Putamen (tissue), 1 donor: ENCODE measurements at regions not wholly inside any gene's neighbourhood (a gene's known extent, or its start where the extent isn't known, plus 50 kb on each side); places are given as distances from the start of the nearest gene placed in this dataset.

Experiments used
- DNase-seq: peaks from one replicate; pipeline ENCODE4 v3.0.0-alpha.2; 2016; ENCODE audit warnings: low spot score

DNA sequence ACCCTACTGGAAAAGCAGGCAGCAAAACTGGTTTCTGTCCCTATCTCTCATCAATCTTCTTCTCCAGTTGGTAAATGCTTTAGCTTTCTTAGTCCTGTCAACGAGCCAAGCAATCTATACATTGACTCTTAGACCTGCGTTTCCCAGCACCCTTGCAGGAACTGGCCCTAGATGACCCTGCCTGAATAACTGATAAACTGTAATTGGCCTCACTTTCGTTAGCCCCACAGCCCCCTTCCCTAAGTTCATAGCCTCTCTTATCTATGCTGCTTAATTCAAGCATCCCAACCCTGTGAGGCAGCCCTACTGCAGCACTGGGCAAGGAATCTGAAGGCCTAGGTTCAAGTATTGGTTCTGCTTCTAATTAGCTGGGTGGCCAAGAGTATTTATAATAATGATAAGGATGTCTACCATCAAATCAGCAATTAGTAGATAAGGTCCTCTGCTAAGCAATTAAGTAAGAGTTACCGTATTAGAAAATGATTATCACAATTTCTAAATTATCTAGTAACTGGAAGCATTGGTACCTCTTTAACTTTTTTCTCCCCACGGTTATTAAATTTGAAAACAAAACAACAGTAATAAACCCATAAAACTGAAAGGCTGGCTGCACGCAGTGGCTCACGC lies 86.4 kb upstream of the RMDN2 start:
- no peak for DNase-seq

GRCh38 chr2:37839991-37840390 lies 85.1 kb upstream of the RMDN2 start:
- no peak for DNase-seq

- DNase-seq: no peak
Observed at GRCh38 chr2:37842732-37843440, 82.2 kb upstream of the RMDN2 start.

GRCh38 chr2:37843556-37843955 lies 81.5 kb upstream of the RMDN2 start:
- DNase-seq: no peak

GRCh38 chr2:37846207-37846606 lies 78.9 kb upstream of the RMDN2 start:
- DNase-seq: no peak

DNA sequence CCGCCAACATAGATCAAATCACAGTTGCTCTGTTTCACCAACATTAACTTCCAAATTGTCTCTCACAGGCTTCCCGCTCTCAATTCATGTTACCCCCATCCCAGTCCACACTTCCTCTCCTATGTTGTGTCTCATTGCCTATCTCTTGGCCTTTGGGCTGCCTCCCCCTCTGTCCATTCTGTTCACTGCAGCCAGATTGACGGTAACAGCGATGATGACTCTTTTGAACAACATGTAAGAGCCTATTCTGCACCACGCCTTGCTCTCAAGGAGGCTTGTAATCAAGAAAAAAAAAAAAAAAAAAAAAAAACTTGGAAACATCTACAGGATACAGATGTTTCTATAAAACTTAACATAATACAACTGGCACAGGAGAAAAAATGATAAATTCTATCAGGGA lies 77.3 kb upstream of the RMDN2 start:
- DNase-seq: no peak

- no peak for DNase-seq
Observed at GRCh38 chr2:37848451-37848850, 76.6 kb upstream of the RMDN2 start.

GRCh38 chr2:37849911-37850310 lies 75.2 kb upstream of the RMDN2 start:
- no peak for DNase-seq

DNA sequence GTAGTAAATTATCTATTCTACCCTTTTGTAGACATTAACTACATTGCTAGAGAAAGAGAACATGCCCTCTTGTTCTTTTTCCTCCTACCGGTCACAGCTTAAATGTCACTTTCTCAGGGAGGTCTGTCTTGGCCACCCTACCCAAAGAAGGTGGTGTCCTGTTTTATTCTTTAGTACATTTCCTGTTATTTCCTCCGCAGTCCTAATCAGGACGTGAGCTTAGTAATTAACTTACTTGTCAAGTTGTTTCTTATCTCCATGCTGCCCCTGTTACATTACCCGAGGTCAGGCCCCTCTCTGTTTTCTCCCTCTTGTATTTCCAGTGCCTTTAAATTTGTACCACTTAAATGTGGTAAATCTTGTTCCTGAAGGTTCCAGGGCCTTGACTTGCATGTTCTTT lies 73.7 kb upstream of the RMDN2 start:
- DNase-seq: no peak

DNA sequence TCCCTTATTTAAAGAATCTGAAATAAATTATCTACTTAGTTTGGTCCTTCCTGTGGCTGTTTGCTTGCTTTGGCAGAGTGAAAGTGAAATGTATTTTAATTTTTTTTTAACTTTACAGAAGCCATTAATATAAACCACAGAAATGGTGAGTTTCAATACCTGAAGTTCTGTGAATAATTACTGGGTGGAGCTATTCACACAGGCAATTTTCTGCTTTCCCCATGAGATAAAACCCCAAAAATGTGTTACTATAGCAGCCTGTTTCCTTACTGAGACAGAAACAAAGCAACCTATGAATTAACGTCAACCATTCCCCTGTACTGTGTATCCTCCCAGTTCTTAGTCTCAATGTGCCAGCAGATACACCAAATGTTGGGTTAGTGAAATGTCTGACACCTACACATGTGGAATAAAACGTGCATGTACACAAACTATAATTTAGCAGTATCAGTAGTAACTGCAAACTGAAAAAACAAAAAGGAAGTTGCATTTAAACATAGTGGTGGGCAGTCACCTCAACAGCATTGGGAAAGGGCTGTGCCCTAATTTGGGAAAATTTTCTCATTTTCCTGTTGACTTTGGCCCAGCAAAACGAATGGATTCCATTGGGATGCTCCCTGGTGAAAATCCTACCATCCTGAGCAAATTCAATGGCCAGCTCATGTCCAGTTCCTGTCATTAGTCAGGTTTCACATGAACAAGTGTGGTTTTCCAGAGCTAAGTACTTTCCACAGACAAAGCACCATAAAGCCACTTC lies 73.1 kb upstream of the RMDN2 start:
- no peak for DNase-seq

- DNase-seq: no peak
Observed at GRCh38 chr2:37852585-37853014, 72.5 kb upstream of the RMDN2 start.

DNA sequence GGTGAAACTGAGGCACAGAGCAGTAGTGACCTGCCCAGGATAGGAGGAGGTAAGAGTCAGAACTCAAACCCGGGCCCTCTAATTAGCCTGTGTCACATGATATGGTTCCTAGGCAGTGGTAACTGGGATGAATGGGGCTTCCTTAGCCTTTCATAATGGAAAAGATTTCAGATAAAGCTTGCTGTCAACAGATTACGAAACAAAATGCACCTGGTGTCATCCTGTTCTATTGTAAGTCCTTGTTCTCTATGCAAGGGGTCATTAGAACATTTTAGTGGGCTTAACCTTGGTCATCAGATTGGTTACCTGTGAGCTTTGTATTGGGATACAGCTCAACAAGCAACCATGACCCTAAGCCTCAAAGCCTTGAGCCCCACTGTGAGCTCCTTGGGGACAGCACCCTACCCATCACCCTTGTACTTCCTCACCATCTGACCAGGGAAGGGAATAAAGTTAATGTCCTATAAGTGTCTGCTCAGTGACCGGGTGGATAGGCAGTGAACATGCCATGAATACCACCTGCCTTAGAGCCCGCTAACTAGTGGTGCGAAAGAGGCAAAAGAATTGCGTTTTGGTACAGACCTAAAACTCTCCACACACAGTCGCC lies 70.3 kb upstream of the RMDN2 start:
- DNase-seq: no peak

GRCh38 chr2:37855283-37856041 lies 69.6 kb upstream of the RMDN2 start:
- DNase-seq: no peak

DNA sequence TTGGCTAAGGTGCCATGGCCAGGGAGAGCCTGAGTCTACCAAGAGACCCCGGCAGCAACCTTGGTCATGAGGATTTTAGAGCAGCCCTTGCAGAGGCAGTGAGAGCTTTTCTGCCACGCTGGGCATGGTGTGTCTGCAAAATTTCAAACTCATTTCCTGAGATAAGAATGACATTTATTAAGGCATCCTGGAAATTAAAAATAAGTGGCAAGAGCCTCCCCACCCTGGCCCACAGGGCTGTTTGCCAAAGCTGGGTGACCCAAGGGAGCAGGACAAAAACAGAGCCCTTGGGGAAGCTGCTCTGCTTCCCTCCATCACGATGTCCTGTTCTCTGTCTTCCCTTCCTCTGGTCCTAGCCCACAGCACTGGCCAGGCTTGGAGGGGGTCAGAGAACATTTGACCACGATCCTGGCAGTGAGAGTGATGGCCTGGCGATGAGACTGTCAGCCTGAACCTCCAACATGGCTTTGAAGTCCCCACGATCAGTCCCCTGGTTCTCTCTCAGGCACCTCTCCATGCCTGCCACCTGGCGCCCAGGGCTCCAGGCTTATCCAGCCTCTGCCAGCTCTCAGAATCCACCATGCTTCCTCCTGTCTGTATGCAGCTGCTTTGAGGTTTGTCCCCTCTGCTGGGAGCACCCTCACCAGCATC lies 68.9 kb upstream of the RMDN2 start:
- no peak for DNase-seq

DNA sequence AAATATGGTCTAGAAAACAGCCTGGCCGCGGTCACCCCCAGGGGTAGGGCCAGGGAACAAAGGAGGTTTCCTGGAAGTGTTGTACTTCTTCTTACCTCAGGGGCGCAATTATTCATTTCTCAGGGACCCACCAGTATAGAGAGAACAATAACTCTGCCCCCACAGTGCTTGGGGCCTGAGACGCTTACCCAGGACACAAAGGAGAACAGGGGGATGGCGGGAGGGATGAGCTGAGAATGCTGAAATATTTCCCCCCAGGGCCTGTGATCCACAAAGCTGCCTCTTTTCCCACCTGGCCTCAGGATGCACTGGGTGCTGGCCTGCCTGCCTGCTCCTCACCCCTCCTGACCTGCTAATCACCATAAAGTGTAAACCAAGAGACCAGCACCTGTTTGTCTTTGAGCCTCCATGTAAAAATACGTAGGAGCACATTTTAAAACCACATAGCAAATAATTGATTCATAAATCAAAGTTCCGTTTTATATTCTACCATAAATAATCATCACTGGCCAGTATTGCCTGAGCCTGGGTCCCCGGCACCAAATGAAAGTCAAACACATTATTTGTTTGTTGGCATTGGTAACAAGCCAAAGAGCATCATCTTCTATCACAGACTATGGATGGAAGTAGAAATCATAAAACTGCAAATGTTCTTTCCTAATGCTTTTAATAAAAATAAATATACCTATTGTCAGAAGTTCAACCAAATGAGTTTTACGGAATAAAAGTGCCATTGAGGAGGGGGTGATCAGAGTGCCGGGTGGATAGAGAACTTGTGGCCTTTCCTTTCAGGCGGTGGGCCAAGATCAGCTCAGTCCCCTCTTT lies 67.3 kb upstream of the RMDN2 start:
- no peak for DNase-seq

DNA sequence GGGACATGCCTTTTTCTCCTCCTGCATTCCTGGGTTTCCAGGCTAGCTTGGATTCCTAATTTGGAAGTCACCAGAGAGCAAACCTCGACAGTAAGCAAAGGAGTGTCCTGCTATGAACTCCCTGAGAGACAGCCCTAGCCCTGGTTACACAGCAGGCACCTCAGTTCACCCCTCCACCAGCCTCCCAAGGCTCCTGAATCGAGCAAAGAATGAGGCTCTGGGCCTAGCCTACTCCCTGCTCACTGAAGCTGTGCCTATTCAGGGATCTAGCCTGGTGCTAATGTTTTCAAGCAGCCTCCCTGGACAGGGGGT lies 66.7 kb upstream of the RMDN2 start:
- no peak for DNase-seq

GRCh38 chr2:37858725-37859267 lies 66.3 kb upstream of the RMDN2 start:
- DNase-seq: no peak

DNA sequence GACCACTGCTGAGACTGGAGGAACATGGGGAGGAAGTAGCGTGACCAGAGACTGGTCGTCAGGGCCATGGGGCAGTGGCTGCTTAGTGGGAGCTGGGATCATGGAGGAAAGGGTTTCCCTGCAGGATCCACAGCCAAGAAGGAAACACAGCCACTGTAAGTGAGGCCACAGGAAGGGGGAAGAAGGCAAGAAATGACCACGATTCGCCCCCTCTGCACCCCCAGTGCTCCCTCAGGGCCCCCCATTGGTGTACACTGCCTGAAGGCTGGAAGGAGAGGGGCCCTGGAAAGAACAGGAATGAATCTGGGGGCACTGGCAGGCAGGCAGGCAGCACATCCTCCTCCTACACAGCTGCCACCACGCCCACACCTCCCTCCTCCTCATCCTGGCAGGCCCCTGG lies 62.5 kb upstream of the RMDN2 start:
- no peak for DNase-seq

GRCh38 chr2:37864217-37864616 lies 60.9 kb upstream of the RMDN2 start:
- DNase-seq: no peak

DNA sequence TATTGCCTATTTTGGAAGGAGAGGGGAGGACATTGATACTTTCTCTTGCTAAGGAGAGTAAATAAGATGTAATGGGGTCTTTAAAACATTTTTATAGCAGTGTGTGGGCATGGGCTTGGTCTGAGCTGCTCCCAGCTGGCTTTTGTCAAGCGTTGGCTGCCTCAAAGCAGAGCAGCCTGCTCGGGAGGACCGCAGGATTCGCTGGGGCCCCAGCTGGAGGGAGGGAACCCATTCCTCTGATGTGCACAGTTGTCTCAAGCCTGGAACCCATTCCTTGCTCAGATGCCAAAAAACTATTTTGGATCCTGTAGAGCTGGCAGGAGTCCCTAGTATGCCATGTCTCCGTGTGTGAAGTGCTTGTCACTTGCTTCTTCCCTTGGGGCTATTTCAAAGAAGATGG lies 59.4 kb upstream of the RMDN2 start:
- no peak for DNase-seq
